RWPE2 (cell line): ENCODE measurements at regions not wholly inside any gene's neighbourhood (a gene's known extent, or its start where the extent isn't known, plus 50 kb on each side); places are given as distances from the start of the nearest gene placed in this dataset.
A peak's percentile ranks its signal among the peaks of the same experiment; 100 is the strongest.

Source experiments
- ATAC-seq: fragments of 200-7000 bp; cut with Tn5 transposase; 3 replicates; pipeline ENCODE4 v1.9.1; 2021; ENCODE audit warnings: low read depth
- DNase-seq: peaks from one replicate; pipeline ENCODE4 v3.0.0-alpha.2; 2020; ENCODE audit warnings: low spot score
- H3K27ac ChIP-seq: fragments of 450-650 bp; 2 replicates; pipeline ENCODE4 v1.5.1; 2017; ENCODE audit warnings: mild to moderate bottlenecking; ENCODE audit not compliant: poor library complexity, severe bottlenecking
- H3K27me3 ChIP-seq: fragments of 250-450 bp; sonication (Bioruptor Pico); 2 replicates; pipeline ENCODE4 v1.5.1; 2021; ENCODE audit warnings: mild to moderate bottlenecking, moderate library complexity; ENCODE audit not compliant: insufficient read depth, poor library complexity, severe bottlenecking
- H3K36me3 ChIP-seq: fragments of 250-450 bp; sonication (Bioruptor Pico); 2 replicates; pipeline ENCODE4 v1.5.1; 2020; ENCODE audit warnings: low read depth, mild to moderate bottlenecking, moderate library complexity
- H3K4me1 ChIP-seq: fragments of 250-450 bp; sonication (Bioruptor Pico); 2 replicates; pipeline ENCODE4 v1.5.1; 2021; ENCODE audit warnings: mild to moderate bottlenecking, moderate library complexity; ENCODE audit not compliant: insufficient read depth, poor library complexity, severe bottlenecking
- H3K4me3 ChIP-seq: fragments of 250-450 bp; sonication (Bioruptor Pico); 2 replicates; pipeline ENCODE4 v1.5.1; 2021; ENCODE audit warnings: mild to moderate bottlenecking, moderate library complexity; ENCODE audit not compliant: severe bottlenecking
- H3K9me3 ChIP-seq: fragments of 250-450 bp; sonication (Bioruptor Pico); 2 replicates; pipeline ENCODE4 v1.5.1; 2021; ENCODE audit warnings: mild to moderate bottlenecking, moderate library complexity; ENCODE audit not compliant: severe bottlenecking
- CTCF ChIP-seq: fragments of 450-650 bp; IDR thresholded peaks from one replicate; pipeline ENCODE4 v1.5.1; 2017; ENCODE audit warnings: mild to moderate bottlenecking, moderate library complexity; ENCODE audit not compliant: poor library complexity, severe bottlenecking

GRCh38 chr5:8930021-8930420 lies 615.9 kb downstream of the SEMA5A start:
- H3K27ac ChIP-seq, result no peak overlapping the region
- H3K9me3 ChIP-seq, result no peaks in the 10 kb centered on the region
- no peaks in the 10 kb centered on the region for H3K36me3 ChIP-seq
- TF ChIP-seq CTCF, result no peak
- no peaks in the 10 kb centered on the region for H3K27me3 ChIP-seq
- H3K4me3 ChIP-seq, result no peak overlapping the region
- DNase-seq (no peak), ATAC-seq (no peak)
- no peaks in the 10 kb centered on the region for H3K4me1 ChIP-seq

GRCh38 chr5:8934455-8934854 lies 611.4 kb downstream of the SEMA5A start:
- Histone ChIP-seq H3K36me3 (no peaks in the 10 kb centered on the region), H3K27me3 (no peaks in the 10 kb centered on the region), H3K4me1 (no peaks in the 10 kb centered on the region), H3K27ac (no peak overlapping the region), H3K4me3 (no peak overlapping the region), H3K9me3 (peaks cover 4% of the 10 kb centered on the region)
- ATAC-seq, result peak; percentile 42; the same call in 1 of the 3 replicates
- no peak for TF ChIP-seq CTCF
- no peak for DNase-seq

- Histone ChIP-seq H3K4me3 (no peak overlapping the region), H3K27ac (no peak overlapping the region), H3K4me1 (peaks cover 16% of the 10 kb centered on the region), H3K36me3 (no peaks in the 10 kb centered on the region), H3K27me3 (no peaks in the 10 kb centered on the region), H3K9me3 (peaks cover 10% of the 10 kb centered on the region)
- DNase-seq (no peak), ATAC-seq (no peak)
- TF ChIP-seq CTCF, result no peak
Measured at GRCh38 chr5:8940934-8941333, 604.9 kb downstream of the SEMA5A start.

GRCh38 chr5:8943301-8943700 lies 602.6 kb downstream of the SEMA5A start:
- DNase-seq (no peak), ATAC-seq (peak; percentile 11; the same call in 2 of the 3 replicates)
- Histone ChIP-seq H3K36me3 (no peaks in the 10 kb centered on the region), H3K27me3 (no peaks in the 10 kb centered on the region), H3K27ac (peak overlapping the region; percentile 40), H3K4me1 (peaks cover 16% of the 10 kb centered on the region), H3K9me3 (peaks cover 10% of the 10 kb centered on the region), H3K4me3 (no peak overlapping the region)
- no peak for TF ChIP-seq CTCF

GRCh38 chr5:8944005-8944404 lies 601.9 kb downstream of the SEMA5A start:
- no peak for TF ChIP-seq CTCF
- Histone ChIP-seq H3K36me3 (no peaks in the 10 kb centered on the region), H3K4me3 (no peak overlapping the region), H3K4me1 (peaks cover 16% of the 10 kb centered on the region), H3K27ac (peak overlapping the region; percentile 40), H3K27me3 (no peaks in the 10 kb centered on the region), H3K9me3 (peaks cover 6% of the 10 kb centered on the region)
- peak; percentile 95 for ATAC-seq
- DNase-seq, result no peak
